ENCODE measurements at regions not wholly inside any gene's neighbourhood (a gene's known extent, or its start where the extent isn't known, plus 50 kb on each side); places are given as distances from the start of the nearest gene placed in this dataset.

DNA sequence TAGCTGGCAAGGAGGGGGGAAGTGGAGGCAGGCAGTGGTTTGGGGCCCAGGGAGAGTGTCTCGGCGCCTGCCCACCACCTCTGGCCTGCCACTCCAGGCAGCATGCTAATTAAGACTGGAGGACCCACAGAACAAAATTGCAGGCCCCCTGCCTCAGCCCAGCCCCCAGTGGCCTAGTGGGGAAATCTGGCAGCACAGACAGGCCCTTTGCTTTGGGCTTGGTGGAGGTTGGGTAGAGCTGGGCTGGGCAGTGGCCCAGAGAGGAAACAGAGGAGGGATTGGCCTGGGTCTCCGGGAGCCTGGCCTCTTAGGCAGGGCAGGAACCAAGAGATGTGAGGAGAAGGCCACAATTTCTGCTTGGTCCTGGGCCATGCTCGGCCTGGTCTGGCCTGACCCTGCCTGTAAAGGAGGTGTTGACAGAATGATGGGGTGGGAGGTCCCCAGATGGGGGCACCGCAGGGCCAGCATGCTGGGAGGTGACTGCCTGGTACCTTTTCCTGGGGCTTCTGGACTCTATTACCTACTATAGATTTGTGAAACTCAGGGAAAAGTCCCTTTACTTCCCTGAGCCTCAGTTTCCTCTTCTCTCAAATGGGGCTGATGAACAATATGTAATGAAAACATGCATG is 92.4 kb upstream of the PJA1 start:
- Histone ChIP-seq H3K36me3 (ENCODE audit: control insufficient read depth, insufficient read depth, low read length) (no peaks in the 10 kb centered on the region), H3K4me3 (ENCODE audit: low read depth, low read length) (no peak overlapping the region), H3K27me3 (ENCODE audit: control insufficient read depth, insufficient read depth, low read length) (no peaks in the 10 kb centered on the region)
- CTCF ChIA-PET: no interaction called here
- POLR2A ChIA-PET: no interaction called here
- DNase-seq (ENCODE audit: low read depth): no peak
- no peak for TF ChIP-seq CTCF (IDR thresholded peaks at IDR 0.05; ENCODE audit: insufficient read depth, low read depth, low read length)

GRCh38 chrX:69256291-69256565 is 91.0 kb upstream of the PJA1 start:
- Histone ChIP-seq H3K36me3 (ENCODE audit: control insufficient read depth, insufficient read depth, low read length) (no peaks in the 10 kb centered on the region), H3K4me3 (ENCODE audit: low read depth, low read length) (no peak overlapping the region), H3K27me3 (ENCODE audit: control insufficient read depth, insufficient read depth, low read length) (no peaks in the 10 kb centered on the region)
- ChIA-PET POLR2A (no interaction called here), CTCF (interaction anchor here (1.6 kb wide), 1 partner anchor 131 kb away, joined by 3 read pairs; no protein-coding TSS in a partner anchor)
- DNase-seq (ENCODE audit: low read depth): no peak
- no peak for TF ChIP-seq CTCF (IDR thresholded peaks at IDR 0.05; ENCODE audit: insufficient read depth, low read depth, low read length)

DNA sequence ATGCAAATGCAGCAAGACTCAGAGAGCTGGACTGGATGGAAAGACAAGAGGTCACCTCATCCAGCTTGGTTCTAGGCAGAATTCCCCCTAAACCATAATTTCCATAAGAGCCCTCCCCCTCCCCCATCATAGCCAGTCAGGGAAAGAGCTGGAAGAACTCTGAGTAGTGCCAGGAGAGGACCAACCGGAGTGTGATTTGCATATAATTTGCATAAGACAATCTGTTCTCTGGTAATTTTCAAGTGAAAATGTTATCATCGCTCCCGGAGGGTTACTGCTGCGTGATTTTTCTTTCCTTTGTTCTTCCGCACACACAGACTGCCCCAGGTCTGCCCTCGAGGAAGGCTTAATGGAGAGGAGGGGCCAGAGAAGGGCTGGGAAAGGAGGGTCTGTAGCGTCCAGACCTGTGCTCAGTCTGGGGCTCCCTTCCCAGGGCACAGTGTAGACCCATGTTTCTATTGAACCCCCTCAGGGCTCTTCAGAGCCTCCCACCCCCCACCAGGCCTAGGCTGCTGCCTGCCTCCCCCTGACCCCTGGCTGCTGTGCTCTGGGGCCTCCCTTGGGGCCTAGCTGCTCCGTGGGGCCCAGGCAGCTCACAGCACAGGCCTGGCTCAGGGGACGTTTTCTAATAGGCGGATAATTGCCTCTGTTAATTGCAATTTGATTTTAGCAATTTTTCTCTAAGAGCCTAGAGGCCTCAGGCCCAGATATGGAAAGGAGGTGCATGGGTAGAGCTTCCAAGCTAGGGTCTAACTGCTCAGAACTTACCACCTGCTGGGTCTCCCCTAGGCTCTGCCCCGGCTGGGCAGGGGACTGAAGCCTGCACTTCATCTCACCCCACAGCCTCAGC is 90.4 kb upstream of the PJA1 start:
- Histone ChIP-seq H3K4me3 (ENCODE audit: low read depth, low read length) (no peak overlapping the region), H3K27me3 (ENCODE audit: control insufficient read depth, insufficient read depth, low read length) (no peaks in the 10 kb centered on the region), H3K36me3 (ENCODE audit: control insufficient read depth, insufficient read depth, low read length) (no peaks in the 10 kb centered on the region)
- ChIA-PET POLR2A (no interaction called here), CTCF (interaction anchor here (1.6 kb wide), 1 partner anchor 132 kb away, joined by 3 read pairs; no protein-coding TSS in a partner anchor)
- DNase-seq (ENCODE audit: low read depth): no peak
- TF ChIP-seq CTCF (IDR thresholded peaks at IDR 0.05; ENCODE audit: insufficient read depth, low read depth, low read length): no peak

GRCh38 chrX:69253821-69254220 is 88.6 kb upstream of the PJA1 start:
- Histone ChIP-seq H3K27me3 (ENCODE audit: control insufficient read depth, insufficient read depth, low read length) (no peaks in the 10 kb centered on the region), H3K4me3 (ENCODE audit: low read depth, low read length) (no peak overlapping the region), H3K36me3 (ENCODE audit: control insufficient read depth, insufficient read depth, low read length) (no peaks in the 10 kb centered on the region)
- no peak for DNase-seq (ENCODE audit: low read depth)
- TF ChIP-seq CTCF (IDR thresholded peaks at IDR 0.05; ENCODE audit: insufficient read depth, low read depth, low read length): no peak
- POLR2A ChIA-PET: no interaction called here
- CTCF ChIA-PET: no interaction called here

DNA sequence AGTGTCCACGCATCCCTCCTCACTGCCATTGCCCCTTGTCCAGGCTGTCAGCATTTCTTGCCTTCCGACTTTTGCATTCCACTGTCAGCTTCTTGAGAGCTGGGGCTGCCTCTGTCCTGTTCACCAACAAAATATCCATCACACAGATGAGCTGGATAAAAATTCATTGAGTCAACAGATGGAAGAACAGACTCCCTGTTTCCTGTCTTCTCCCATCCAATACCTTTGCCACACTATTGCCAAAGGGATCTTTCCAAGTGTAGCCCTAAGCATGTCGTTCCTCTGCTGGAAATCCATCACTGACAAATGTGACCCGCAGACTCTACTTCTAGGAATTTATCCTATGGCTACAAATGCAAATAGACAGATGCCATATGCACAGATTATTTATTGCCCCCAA is 78.0 kb upstream of the PJA1 start:
- Histone ChIP-seq H3K36me3 (ENCODE audit: control insufficient read depth, insufficient read depth, low read length) (no peaks in the 10 kb centered on the region), H3K4me3 (ENCODE audit: low read depth, low read length) (no peak overlapping the region), H3K27me3 (ENCODE audit: control insufficient read depth, insufficient read depth, low read length) (0 out of 2 replicates have a peak, but pooled peaks cover 1% of the 10 kb centered on the region)
- DNase-seq (ENCODE audit: low read depth): no peak
- no peak for TF ChIP-seq CTCF (IDR thresholded peaks at IDR 0.05; ENCODE audit: insufficient read depth, low read depth, low read length)
- ChIA-PET CTCF (no interaction called here), POLR2A (no interaction called here)

Data from BJ (cell line).